NT2/D1 (cell line): ENCODE measurements at regions not wholly inside any gene's neighbourhood (a gene's known extent, or its start where the extent isn't known, plus 50 kb on each side); places are given as distances from the start of the nearest gene placed in this dataset.

Source experiments
- YY1 ChIP-seq: IDR thresholded peaks from 2 replicates; pipeline ENCODE4 v1.6.1; 2011; ENCODE audit not compliant: insufficient read length, insufficient read depth
- ZNF274 ChIP-seq: IDR thresholded peaks from 2 replicates; pipeline ENCODE4 v1.6.1; 2011; ENCODE audit warnings: mild to moderate bottlenecking, low read depth, low read length

DNA sequence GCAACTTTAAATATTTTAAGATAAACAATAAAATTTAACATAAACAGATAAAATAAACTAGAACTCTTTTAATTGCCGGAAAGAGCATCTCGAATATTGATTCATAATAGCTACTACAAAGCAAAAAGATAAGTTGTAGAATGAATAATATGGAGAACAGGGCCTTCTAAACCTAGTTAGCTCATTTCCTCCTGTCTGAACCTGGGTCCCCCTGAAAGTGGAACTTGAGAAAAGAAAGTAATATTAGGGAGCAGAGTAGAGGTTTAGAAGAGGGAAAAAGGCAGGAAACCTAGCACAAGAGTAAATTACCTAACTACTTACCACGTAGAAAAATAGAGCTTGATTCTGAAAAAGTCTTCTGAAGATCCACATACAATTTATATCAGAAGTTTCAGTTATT lies 80.7 kb upstream of the NETO1 start:
- no peak for TF ChIP-seq YY1
- TF ChIP-seq ZNF274 = no peak
